IPS DF 19.7 (cell line): ENCODE measurements at regions not wholly inside any gene's neighbourhood (a gene's known extent, or its start where the extent isn't known, plus 50 kb on each side); places are given as distances from the start of the nearest gene placed in this dataset.

Experiments
- DNase-seq: peaks from one replicate; pipeline ENCODE4 v3.0.0-alpha.2; 2013; ENCODE audit warnings: low read depth, low spot score

- DNase-seq, result no peak
These were observed 547.6 kb downstream of the HAO1 start for GRCh38 chr20:7392542-7393206.

GRCh38 chr20:7399114-7399513, 541.1 kb downstream of the HAO1 start:
- no peak for DNase-seq

GRCh38 chr20:7399575-7399974, 540.7 kb downstream of the HAO1 start:
- DNase-seq, result no peak

- DNase-seq, result no peak
These were observed 533.6 kb downstream of the HAO1 start for GRCh38 chr20:7406671-7407070.

- DNase-seq, result no peak
These were observed 530.1 kb downstream of the HAO1 start for GRCh38 chr20:7410150-7410549.

- DNase-seq, result peak; percentile 9
These were observed 529.2 kb downstream of the HAO1 start for GRCh38 chr20:7411075-7411474.

GRCh38 chr20:7415427-7415826, 524.8 kb downstream of the HAO1 start:
- no peak for DNase-seq

GRCh38 chr20:7416382-7416781, 523.9 kb downstream of the HAO1 start:
- DNase-seq, result no peak

GRCh38 chr20:7420345-7420744, 519.9 kb downstream of the HAO1 start:
- no peak for DNase-seq

- no peak for DNase-seq
These were observed 513.3 kb downstream of the HAO1 start for GRCh38 chr20:7426890-7427496.

GRCh38 chr20:7428946-7429345, 511.3 kb downstream of the HAO1 start:
- DNase-seq, result no peak

GRCh38 chr20:7432612-7433011, 507.6 kb downstream of the HAO1 start:
- no peak for DNase-seq

- DNase-seq, result no peak
These were observed 502.9 kb downstream of the HAO1 start for GRCh38 chr20:7437311-7437710.

- DNase-seq, result no peak
These were observed 491.0 kb downstream of the HAO1 start for GRCh38 chr20:7449269-7449668.

- DNase-seq, result no peak
These were observed 487.4 kb downstream of the HAO1 start for GRCh38 chr20:7452890-7453289.

GRCh38 chr20:7454047-7454446, 486.2 kb downstream of the HAO1 start:
- DNase-seq, result no peak

GRCh38 chr20:7458459-7458858, 481.8 kb downstream of the HAO1 start:
- DNase-seq, result no peak

GRCh38 chr20:7459083-7459482, 481.2 kb downstream of the HAO1 start:
- no peak for DNase-seq

- no peak for DNase-seq
These were observed 477.0 kb downstream of the HAO1 start for GRCh38 chr20:7463290-7463689.

- DNase-seq, result peak; percentile 5
These were observed 469.3 kb downstream of the HAO1 start for GRCh38 chr20:7470912-7471311.

GRCh38 chr20:7490288-7490687, 450.0 kb downstream of the HAO1 start:
- no peak for DNase-seq

GRCh38 chr20:7492257-7492656, 448.0 kb downstream of the HAO1 start:
- no peak for DNase-seq

GRCh38 chr20:7493311-7493710, 446.9 kb downstream of the HAO1 start:
- no peak for DNase-seq
